Gastrocnemius medialis (tissue), 4 donors: ENCODE measurements at regions not wholly inside any gene's neighbourhood (a gene's known extent, or its start where the extent isn't known, plus 50 kb on each side); places are given as distances from the start of the nearest gene placed in this dataset.
A peak's percentile ranks its signal among the peaks of the same experiment; 100 is the strongest.

ENCODE experiments used
- ATAC-seq, 2 donors: fragments of 150-250 bp; one replicate each; pipeline ENCODE4 v1.9.1; 2016
- DNase-seq, 2 donors: peaks; one replicate each; pipeline ENCODE4 v3.0.0-alpha.2; 2019
- H3K27ac ChIP-seq, 4 donors: fragments of 200-600 bp; sonication (generic); 1 replicate in 1 of 4; 2 replicates in 3 of 4; pipeline ENCODE4 v1.5.1; 2016 to 2018; ENCODE audit warnings: mild to moderate bottlenecking in 2 of 4, moderate library complexity in 1 of 4
- H3K27me3 ChIP-seq, 3 donors: fragments of 200-600 bp; sonication (generic) in 2 of 3; 1 replicate in 1 of 3; 2 replicates in 2 of 3; pipeline versions ENCODE4 v1.5.1 to v1.6.0; 2016 to 2019; ENCODE audit warnings: mild to moderate bottlenecking in 1 of 3, moderate library complexity in 1 of 3
- H3K36me3 ChIP-seq, 2 donors: fragments of 200-600 bp; sonication (generic) in 1 of 2; one replicate each; pipeline ENCODE4 v1.5.1; 2017 to 2018
- H3K4me1 ChIP-seq, 2 donors: fragments of 200-600 bp; sonication (generic) in 1 of 2; one replicate each; pipeline ENCODE4 v1.5.1; 2016 to 2017; ENCODE audit warnings: mild to moderate bottlenecking in 2 of 2
- H3K4me3 ChIP-seq, 4 donors: fragments of 200-600 bp; sonication (generic) in 3 of 4; 1 replicate in 1 of 4; 2 replicates in 3 of 4; pipeline ENCODE4 v1.5.1; 2016 to 2019; ENCODE audit warnings: mild to moderate bottlenecking in 2 of 4
- H3K9me3 ChIP-seq, 3 donors: fragments of 200-600 bp; sonication (generic) in 2 of 3; 1 replicate in 1 of 3; 2 replicates in 2 of 3; pipeline ENCODE4 v1.5.1; 2016 to 2019
- CTCF ChIP-seq, 5 experiments: fragments of 450-650 bp in 3 of 5; fragments of 200-600 bp in 2 of 5; sonication (generic) in 2 of 5; IDR thresholded peaks in 4 of 5; conservative IDR thresholded peaks in 1 of 5; 1 replicate in 4 of 5; 2 replicates in 1 of 5; pipeline ENCODE4 v1.5.1; 2016 to 2019; ENCODE audit warnings: antibody characterized with exemption in 5 of 5, mild to moderate bottlenecking in 3 of 5, moderate library complexity in 3 of 5
- POLR2A ChIP-seq, 2 donors: fragments of 450-650 bp; IDR thresholded peaks; one replicate each; pipeline ENCODE4 v1.6.1; 2017; ENCODE audit warnings: antibody characterized with exemption in 2 of 2, mild to moderate bottlenecking in 2 of 2, moderate library complexity in 2 of 2
- in situ Hi-C, 4 donors: fragments of 200-750 bp; cut with MboI; loops; one replicate each; pipeline versions ENCODE4 v1.15.0 to v1.8.0; 2017; ENCODE audit warnings: low sequenced_read_pairs in 4 of 4
- intact Hi-C: fragments of 100-400 bp; cut with DNase I; formaldehyde crosslinking; loops from one replicate; pipeline ENCODE4 v1.15.1; 2023; ENCODE audit warnings: low total_unique reads

GRCh38 chr2:200725596-200725995 lies 86.1 kb upstream of the BZW1 start:
- ATAC-seq: no peak
- no peak for DNase-seq
- Histone ChIP-seq H3K4me3 (no peak overlapping the region), H3K27me3 (no peaks in the 10 kb centered on the region), H3K27ac (no peak overlapping the region), H3K4me1 (no peaks in the 10 kb centered on the region), H3K36me3 (no peaks in the 10 kb centered on the region), H3K9me3 (no peaks in the 10 kb centered on the region)
- intact Hi-C loops (no loop called here), in situ Hi-C loops (no loop called here)
- TF ChIP-seq POLR2A (IDR thresholded peaks at IDR 0.05) (no peak), CTCF (IDR thresholded peaks at IDR 0.05 in 4 of 5, conservative IDR thresholded peaks at IDR 0.05 in 1 of 5) (no peak)

GRCh38 chr2:200728630-200729029 lies 83.1 kb upstream of the BZW1 start:
- in situ Hi-C loops (no loop called here), intact Hi-C loops (no loop called here)
- no peaks in the 10 kb centered on the region for H3K27me3 ChIP-seq
- ATAC-seq (peak; percentile 45 to 64), DNase-seq (no peak)
- no peak overlapping the region for H3K4me3 ChIP-seq
- H3K36me3 ChIP-seq: no peaks in the 10 kb centered on the region
- no peak for TF ChIP-seq CTCF (IDR thresholded peaks at IDR 0.05 in 4 of 5, conservative IDR thresholded peaks at IDR 0.05 in 1 of 5)
- TF ChIP-seq POLR2A (IDR thresholded peaks at IDR 0.05): no peak
- no peaks in the 10 kb centered on the region for H3K4me1 ChIP-seq
- no peaks in the 10 kb centered on the region for H3K9me3 ChIP-seq
- no peak overlapping the region for H3K27ac ChIP-seq

- Histone ChIP-seq H3K4me3 (no peak overlapping the region), H3K36me3 (no peaks in the 10 kb centered on the region), H3K9me3 (no peaks in the 10 kb centered on the region), H3K4me1 (no peaks in the 10 kb centered on the region), H3K27me3 (no peaks in the 10 kb centered on the region), H3K27ac (no peak overlapping the region)
- in situ Hi-C loops (no loop called here), intact Hi-C loops (no loop called here)
- no peak for TF ChIP-seq CTCF (IDR thresholded peaks at IDR 0.05 in 4 of 5, conservative IDR thresholded peaks at IDR 0.05 in 1 of 5)
- no peak for TF ChIP-seq POLR2A (IDR thresholded peaks at IDR 0.05)
- ATAC-seq: no peak
- DNase-seq: no peak
Measured at GRCh38 chr2:200730302-200730701, 81.4 kb upstream of the BZW1 start.

GRCh38 chr2:200730960-200731359 lies 80.8 kb upstream of the BZW1 start:
- in situ Hi-C loops: no loop called here
- no peaks in the 10 kb centered on the region for H3K36me3 ChIP-seq
- DNase-seq: no peak
- H3K4me3 ChIP-seq: no peak overlapping the region
- no peak for ATAC-seq
- no peaks in the 10 kb centered on the region for H3K4me1 ChIP-seq
- TF ChIP-seq CTCF (IDR thresholded peaks at IDR 0.05 in 4 of 5, conservative IDR thresholded peaks at IDR 0.05 in 1 of 5) (no peak), POLR2A (IDR thresholded peaks at IDR 0.05) (no peak)
- H3K27ac ChIP-seq: no peak overlapping the region
- intact Hi-C loops: no loop called here
- no peaks in the 10 kb centered on the region for H3K9me3 ChIP-seq
- H3K27me3 ChIP-seq: no peaks in the 10 kb centered on the region

- H3K36me3 ChIP-seq: no peaks in the 10 kb centered on the region
- no peak overlapping the region for H3K4me3 ChIP-seq
- intact Hi-C loops: no loop called here
- H3K4me1 ChIP-seq: no peaks in the 10 kb centered on the region
- TF ChIP-seq CTCF (IDR thresholded peaks at IDR 0.05 in 4 of 5, conservative IDR thresholded peaks at IDR 0.05 in 1 of 5) (no peak), POLR2A (IDR thresholded peaks at IDR 0.05) (no peak)
- in situ Hi-C loops: no loop called here
- H3K27me3 ChIP-seq: no peaks in the 10 kb centered on the region
- ATAC-seq (no peak), DNase-seq (no peak)
- no peaks in the 10 kb centered on the region for H3K9me3 ChIP-seq
- H3K27ac ChIP-seq: no peak overlapping the region
Measured at GRCh38 chr2:200732866-200733265, 78.8 kb upstream of the BZW1 start.
